GM12865 (cell line): ENCODE measurements at regions not wholly inside any gene's neighbourhood (a gene's known extent, or its start where the extent isn't known, plus 50 kb on each side); places are given as distances from the start of the nearest gene placed in this dataset.
A peak's percentile ranks its signal among the peaks of the same experiment; 100 is the strongest.
"Not testable (repeated sequence)": the region's sequence is repeated elsewhere in the genome, so short reads cannot be mapped to it uniquely, and the experiment has no call there.

Source experiments
- DNase-seq: peaks from one replicate; pipeline ENCODE4 v3.0.0; 2010; ENCODE audit warnings: low read depth
- H3K4me3 ChIP-seq: 2 replicates; pipeline ENCODE4 v1.5.1; 2011; ENCODE audit warnings: mild to moderate bottlenecking, low read depth, low read length, control low read depth
- CTCF ChIP-seq: IDR thresholded peaks from 2 replicates; pipeline ENCODE4 v1.5.1; 2011; ENCODE audit warnings: low read length, control low read depth, low read depth, inconsistent platforms; ENCODE audit not compliant: insufficient read depth; ENCODE audit errors: missing control alignments

- H3K4me3 ChIP-seq, result no peak overlapping the region
- DNase-seq, result no peak
- TF ChIP-seq CTCF, result no peak
Observed at GRCh38 chr1:234950598-234950997, 178.0 kb downstream of the TOMM20 start.

- not testable (repeated sequence) for DNase-seq, H3K4me3 ChIP-seq
Observed at GRCh38 chr1:234949528-234949927, 179.1 kb downstream of the TOMM20 start.

GRCh38 chr1:234944439-234945344 lies 183.9 kb downstream of the TOMM20 start:
- no peak overlapping the region for H3K4me3 ChIP-seq
- no peak for TF ChIP-seq CTCF
- peak; percentile 61 for DNase-seq

- H3K4me3 ChIP-seq, result no peak overlapping the region
- TF ChIP-seq CTCF, result no peak
- no peak for DNase-seq
Observed at GRCh38 chr1:234943836-234944402, 184.7 kb downstream of the TOMM20 start.

GRCh38 chr1:234942879-234943506 lies 185.6 kb downstream of the TOMM20 start:
- no peak for TF ChIP-seq CTCF
- no peak overlapping the region for H3K4me3 ChIP-seq
- no peak for DNase-seq

- DNase-seq, result no peak
- no peak overlapping the region for H3K4me3 ChIP-seq
- no peak for TF ChIP-seq CTCF
Observed at GRCh38 chr1:234942012-234942332, 186.7 kb downstream of the TOMM20 start.

- no peak overlapping the region for H3K4me3 ChIP-seq
- no peak for TF ChIP-seq CTCF
- DNase-seq, result no peak
Observed at GRCh38 chr1:234941321-234942011, 187.2 kb downstream of the TOMM20 start.
